GM12873 (cell line): ENCODE measurements at regions not wholly inside any gene's neighbourhood (a gene's known extent, or its start where the extent isn't known, plus 50 kb on each side); places are given as distances from the start of the nearest gene placed in this dataset.
A peak's percentile ranks its signal among the peaks of the same experiment; 100 is the strongest.

Source experiments
- TF ChIP-seq, protein P1 (sequence below): IDR thresholded peaks from 2 replicates; pipeline ENCODE4 v1.5.1; 2012; ENCODE audit warnings: low read depth, mild to moderate bottlenecking, moderate library complexity, low read length, control low read depth; ENCODE audit not compliant: insufficient read depth; ENCODE audit errors: missing control alignments

DNA sequence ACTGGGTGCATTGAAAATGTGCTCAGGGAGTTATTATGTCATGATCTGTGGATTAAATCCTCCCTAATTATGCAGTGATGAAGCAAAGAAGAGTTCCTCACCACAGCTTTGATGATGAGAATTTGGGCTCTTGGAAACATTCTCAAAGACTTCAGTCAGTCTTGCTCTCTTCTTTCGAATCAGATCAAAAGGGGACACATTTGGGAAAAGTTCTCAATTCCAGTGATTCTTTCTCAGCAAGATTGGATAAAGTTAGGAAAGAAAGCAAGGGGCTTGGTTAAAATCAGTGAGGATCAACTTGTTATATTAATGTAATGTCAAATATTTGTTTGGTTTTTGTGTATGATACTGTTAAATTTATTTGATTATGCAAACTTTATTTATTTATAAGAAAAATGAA lies 411.3 kb upstream of the ACTBL2 start:
- TF ChIP-seq, protein P1, sequence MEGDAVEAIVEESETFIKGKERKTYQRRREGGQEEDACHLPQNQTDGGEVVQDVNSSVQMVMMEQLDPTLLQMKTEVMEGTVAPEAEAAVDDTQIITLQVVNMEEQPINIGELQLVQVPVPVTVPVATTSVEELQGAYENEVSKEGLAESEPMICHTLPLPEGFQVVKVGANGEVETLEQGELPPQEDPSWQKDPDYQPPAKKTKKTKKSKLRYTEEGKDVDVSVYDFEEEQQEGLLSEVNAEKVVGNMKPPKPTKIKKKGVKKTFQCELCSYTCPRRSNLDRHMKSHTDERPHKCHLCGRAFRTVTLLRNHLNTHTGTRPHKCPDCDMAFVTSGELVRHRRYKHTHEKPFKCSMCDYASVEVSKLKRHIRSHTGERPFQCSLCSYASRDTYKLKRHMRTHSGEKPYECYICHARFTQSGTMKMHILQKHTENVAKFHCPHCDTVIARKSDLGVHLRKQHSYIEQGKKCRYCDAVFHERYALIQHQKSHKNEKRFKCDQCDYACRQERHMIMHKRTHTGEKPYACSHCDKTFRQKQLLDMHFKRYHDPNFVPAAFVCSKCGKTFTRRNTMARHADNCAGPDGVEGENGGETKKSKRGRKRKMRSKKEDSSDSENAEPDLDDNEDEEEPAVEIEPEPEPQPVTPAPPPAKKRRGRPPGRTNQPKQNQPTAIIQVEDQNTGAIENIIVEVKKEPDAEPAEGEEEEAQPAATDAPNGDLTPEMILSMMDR, result no peak

DNA sequence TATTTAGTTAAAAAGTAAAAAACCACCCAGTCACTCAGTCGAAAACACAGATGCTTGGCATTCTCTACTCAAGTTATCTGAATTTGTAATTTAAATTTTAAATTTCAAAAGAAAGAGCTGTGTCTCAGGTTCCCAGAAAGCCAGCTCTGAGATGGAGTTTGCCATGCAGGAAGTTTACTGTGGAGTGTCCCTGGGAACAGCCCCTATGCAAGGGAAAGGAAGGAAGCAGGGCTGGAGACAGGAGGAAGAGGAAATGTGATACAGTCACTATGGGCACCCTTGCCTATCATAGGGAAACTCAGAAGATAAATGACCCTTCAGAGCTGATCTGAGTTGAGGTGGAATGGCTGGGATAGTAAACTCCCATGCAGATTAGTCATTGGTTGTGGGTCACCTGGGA lies 408.8 kb upstream of the ACTBL2 start:
- TF ChIP-seq, protein P1, result no peak

DNA sequence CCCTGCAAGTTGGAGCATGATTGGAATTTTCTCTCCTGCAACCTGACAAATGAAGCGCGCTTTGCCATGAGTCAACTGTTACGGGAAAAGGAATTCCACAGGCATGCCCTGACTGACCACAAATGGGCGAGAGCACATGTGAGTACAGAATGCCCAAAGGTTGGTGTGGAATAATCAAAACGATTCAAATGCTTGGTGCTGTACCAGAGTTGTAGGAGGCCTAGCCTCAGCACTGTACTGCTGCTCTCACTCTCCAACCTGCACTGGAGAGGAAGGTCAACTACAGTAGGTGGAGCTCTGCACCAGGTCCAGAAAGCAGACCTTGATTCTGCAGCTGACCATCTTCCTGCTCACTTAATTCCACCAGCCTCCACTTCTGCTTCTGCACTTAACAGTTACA lies 406.9 kb upstream of the ACTBL2 start:
- TF ChIP-seq, protein P1, result no peak

DNA sequence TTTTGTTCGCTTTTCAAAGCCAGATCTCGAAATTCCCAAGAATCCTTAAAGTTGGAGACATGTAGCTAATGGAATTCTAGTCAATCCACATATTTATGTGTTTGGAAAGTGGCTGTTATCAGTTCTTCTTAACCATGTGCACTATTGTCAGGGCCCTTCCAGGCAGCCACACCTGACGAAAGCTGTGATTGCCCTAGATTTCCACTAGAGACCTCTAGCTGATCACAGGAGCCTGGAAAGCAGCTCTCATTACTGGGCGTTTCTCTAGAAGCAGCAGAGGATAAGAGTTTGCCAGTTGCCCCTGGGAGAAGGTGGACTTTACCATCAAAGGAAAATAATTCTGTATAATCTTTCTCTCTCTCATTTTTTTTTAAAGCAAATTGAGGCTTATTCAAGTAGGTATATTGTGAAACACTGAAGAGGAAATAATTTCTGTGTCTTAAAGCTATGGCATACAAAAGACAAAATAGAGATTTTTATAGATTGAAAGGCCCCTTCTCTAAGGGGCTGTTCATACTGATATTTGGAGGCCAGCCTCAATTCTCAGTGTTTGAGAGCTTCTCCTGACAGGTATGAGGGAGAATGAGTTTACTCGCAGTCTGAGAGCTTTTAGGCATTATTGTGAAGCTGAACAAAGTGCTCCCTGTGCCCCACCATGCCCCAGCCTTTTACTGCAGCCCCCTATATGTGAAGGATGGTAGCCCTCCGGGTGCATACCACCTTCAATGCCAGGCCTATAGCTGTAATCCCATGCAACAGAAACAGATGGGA lies 405.4 kb upstream of the ACTBL2 start:
- TF ChIP-seq, protein P1, result peak; percentile 32

DNA sequence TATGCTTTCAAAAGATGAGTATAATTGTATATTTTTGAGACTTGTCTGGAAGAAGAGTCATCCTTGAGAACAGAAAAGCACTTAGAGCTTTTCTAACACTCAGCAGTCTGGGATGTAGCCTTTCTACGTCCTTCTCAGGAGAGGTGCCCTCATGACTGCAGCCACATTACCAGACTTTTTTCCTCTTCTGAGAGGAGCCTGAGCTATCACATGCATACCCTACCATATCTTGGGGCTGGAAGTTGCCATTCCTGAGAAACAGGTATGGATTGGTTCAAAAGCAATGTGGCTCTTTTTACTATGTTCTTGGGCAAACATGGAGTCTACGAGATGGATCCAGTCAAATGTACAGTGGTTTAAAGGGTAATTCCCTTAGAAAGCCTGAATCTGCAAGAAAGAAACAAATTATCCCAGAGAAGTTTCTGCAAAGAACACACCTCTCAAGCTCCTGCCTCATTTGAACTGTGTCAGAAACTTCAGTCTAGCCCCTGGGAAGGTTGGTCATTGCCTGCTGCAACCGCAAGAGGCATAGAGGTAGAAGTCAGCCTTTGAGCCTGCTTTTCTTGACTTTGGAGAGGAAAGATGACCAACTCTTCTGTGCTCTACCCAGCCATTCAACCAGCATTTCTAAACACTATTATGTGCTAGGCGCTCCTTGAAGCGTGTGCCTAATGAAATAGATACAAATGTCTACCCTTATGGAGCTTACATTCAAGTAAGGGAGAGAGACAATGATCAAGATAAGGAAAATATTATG lies 401.9 kb upstream of the ACTBL2 start:
- TF ChIP-seq, protein P1, result no peak

DNA sequence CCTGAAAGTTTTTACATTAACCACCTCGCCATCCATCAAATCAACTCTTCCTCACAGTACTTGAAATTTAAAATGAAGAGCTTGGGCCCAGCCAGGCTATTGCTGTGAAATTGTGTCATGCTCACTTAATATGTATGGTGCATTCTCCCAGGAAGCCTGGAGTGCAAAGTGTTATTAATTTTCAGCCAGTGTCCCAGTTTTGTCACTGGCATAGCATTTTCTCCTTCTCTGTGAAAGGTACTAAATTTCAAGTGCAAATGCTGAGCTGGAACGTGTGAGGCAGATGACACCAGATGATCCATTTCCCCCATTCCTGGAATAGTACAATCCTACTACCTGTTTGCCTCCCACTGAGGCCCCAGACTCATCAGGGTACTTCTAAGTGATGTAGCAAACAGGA lies 397.6 kb upstream of the ACTBL2 start:
- TF ChIP-seq, protein P1, result no peak

DNA sequence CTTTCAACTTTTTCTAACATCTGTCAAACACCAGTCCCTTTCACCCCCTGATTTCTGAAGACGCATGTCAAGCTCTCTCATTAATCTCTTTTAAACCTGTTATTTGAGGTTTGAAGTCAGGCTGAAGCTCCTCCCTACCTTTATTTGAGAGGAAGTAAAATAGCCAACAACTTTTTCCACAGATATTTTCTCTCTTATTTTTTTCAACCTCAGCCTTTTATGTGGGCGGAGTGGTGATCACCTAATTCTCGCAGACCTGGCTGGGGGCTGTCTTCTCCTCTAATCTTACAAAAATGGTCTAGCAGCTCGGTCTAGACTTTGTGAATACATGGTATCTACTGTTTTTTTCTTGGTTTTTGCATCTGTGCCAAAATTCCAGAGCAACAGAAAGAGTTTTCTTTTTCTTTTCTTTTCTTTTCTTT lies 395.7 kb upstream of the ACTBL2 start:
- TF ChIP-seq, protein P1, result no peak
